Testis (tissue), 2 donors: ENCODE measurements at regions not wholly inside any gene's neighbourhood (a gene's known extent, or its start where the extent isn't known, plus 50 kb on each side); places are given as distances from the start of the nearest gene placed in this dataset.

Experiments
- DNase-seq: peaks from one replicate; pipeline ENCODE4 v3.0.0-alpha.2; 2019
- H3K27ac ChIP-seq, 2 donors: fragments of 200-600 bp; sonication (generic); one replicate each; pipeline ENCODE4 v1.5.1; 2019
- H3K27me3 ChIP-seq: fragments of 200-600 bp; sonication (generic); one replicate; pipeline ENCODE4 v1.5.1; 2019
- H3K36me3 ChIP-seq: fragments of 200-600 bp; sonication (generic); one replicate; pipeline ENCODE4 v1.5.1; 2017; ENCODE audit warnings: low read depth; ENCODE audit errors: missing control alignments
- H3K4me1 ChIP-seq: fragments of 200-600 bp; sonication (generic); one replicate; pipeline ENCODE4 v1.5.1; 2019
- H3K4me3 ChIP-seq, 2 donors: fragments of 200-600 bp; sonication (generic); one replicate each; pipeline ENCODE4 v1.5.1; 2017 to 2019
- H3K9me3 ChIP-seq: fragments of 200-600 bp; sonication (generic); one replicate; pipeline ENCODE4 v1.5.1; 2017
- POLR2A ChIP-seq: fragments of 450-650 bp; IDR thresholded peaks from one replicate; pipeline ENCODE4 v1.6.1; 2017; ENCODE audit warnings: antibody characterized with exemption, mild to moderate bottlenecking, moderate library complexity
- WGBS, 2 donors: methylation state at CpG; one replicate each; pipeline ENCODE4 v1.1.5; 2018; 5-methylcytosine and 5-hydroxymethylcytosine counted together
- intact Hi-C: fragments of 100-400 bp; cut with DNase I; formaldehyde crosslinking; loops from one replicate; pipeline ENCODE4 v1.15.1; 2023; ENCODE audit warnings: low total_unique reads
- TF ChIP-seq, protein P1 (sequence below), 3 experiments: fragments of 450-650 bp in 2 of 3; fragments of 200-600 bp in 1 of 3; sonication (generic) in 1 of 3; IDR thresholded peaks; one replicate each; pipeline ENCODE4 v1.5.1; 2016 to 2019; ENCODE audit warnings: antibody characterized with exemption in 3 of 3, mild to moderate bottlenecking in 2 of 3, moderate library complexity in 1 of 3

DNA sequence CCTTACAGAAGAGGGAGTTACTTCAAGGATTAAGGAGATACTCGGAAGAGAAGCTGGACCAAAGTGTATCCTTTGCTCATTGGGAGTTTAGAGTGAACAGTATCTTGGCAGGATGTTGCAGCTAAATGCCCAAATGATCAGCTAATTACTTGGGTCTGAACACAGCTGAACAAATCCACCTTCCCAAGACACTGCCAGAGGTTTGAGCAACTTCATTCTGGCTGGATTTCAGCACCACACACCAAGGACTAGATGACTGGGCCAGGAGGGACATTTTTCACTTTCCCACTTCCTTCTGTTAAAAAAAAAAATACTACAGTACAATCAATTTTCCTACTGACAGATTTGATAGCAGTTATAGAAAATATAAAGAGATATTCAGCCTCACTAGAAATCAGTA is 324.6 kb downstream of the MID1IP1 start:
- no peak overlapping the region for H3K27ac ChIP-seq
- 41 to 50% methylated on average over 1 of the region's 1 CpG for WGBS, 2 donors
- DNase-seq = no peak
- H3K4me1 ChIP-seq = no peaks in the 10 kb centered on the region
- intact Hi-C loops = no loop called here
- TF ChIP-seq POLR2A = no peak
- TF ChIP-seq, protein P1, sequence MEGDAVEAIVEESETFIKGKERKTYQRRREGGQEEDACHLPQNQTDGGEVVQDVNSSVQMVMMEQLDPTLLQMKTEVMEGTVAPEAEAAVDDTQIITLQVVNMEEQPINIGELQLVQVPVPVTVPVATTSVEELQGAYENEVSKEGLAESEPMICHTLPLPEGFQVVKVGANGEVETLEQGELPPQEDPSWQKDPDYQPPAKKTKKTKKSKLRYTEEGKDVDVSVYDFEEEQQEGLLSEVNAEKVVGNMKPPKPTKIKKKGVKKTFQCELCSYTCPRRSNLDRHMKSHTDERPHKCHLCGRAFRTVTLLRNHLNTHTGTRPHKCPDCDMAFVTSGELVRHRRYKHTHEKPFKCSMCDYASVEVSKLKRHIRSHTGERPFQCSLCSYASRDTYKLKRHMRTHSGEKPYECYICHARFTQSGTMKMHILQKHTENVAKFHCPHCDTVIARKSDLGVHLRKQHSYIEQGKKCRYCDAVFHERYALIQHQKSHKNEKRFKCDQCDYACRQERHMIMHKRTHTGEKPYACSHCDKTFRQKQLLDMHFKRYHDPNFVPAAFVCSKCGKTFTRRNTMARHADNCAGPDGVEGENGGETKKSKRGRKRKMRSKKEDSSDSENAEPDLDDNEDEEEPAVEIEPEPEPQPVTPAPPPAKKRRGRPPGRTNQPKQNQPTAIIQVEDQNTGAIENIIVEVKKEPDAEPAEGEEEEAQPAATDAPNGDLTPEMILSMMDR (IDR thresholded peaks at IDR 0.05) = no peak
- H3K4me3 ChIP-seq = no peak overlapping the region
- no peaks in the 10 kb centered on the region for H3K9me3 ChIP-seq
- no peaks in the 10 kb centered on the region for H3K27me3 ChIP-seq
- no peaks in the 10 kb centered on the region for H3K36me3 ChIP-seq

DNA sequence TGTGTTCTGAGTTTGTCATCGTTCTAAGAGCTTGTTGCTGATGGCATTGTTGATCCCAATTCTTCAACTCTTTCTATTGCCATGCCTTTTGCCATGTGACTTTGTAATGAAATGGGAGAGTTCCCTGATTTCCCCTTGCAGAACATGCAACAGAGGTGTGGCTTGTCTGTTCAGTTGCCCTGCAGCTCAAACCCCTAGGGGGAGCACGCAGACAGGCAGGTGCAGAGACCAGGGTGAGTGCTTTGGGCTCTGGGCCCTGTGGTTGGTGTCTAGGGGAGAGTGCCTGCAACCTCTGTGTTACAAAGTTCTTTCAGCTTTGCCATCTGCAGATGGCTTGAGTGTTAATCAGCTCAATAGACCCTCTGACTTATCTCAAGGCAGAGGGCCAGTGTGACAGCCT is 332.7 kb downstream of the MID1IP1 start:
- H3K4me1 ChIP-seq = no peaks in the 10 kb centered on the region
- no peaks in the 10 kb centered on the region for H3K36me3 ChIP-seq
- intact Hi-C loops = no loop called here
- H3K4me3 ChIP-seq = no peak overlapping the region
- H3K9me3 ChIP-seq = no peaks in the 10 kb centered on the region
- WGBS, 2 donors = 83 to 90% methylated on average over 1 to 2 of the region's 2 CpGs
- no peak for TF ChIP-seq POLR2A
- TF ChIP-seq, protein P1 (IDR thresholded peaks at IDR 0.05) = no peak
- H3K27me3 ChIP-seq = no peaks in the 10 kb centered on the region
- H3K27ac ChIP-seq = no peak overlapping the region
- no peak for DNase-seq

GRCh38 chrX:39137363-39137954 is 336.2 kb downstream of the MID1IP1 start:
- no peak overlapping the region for H3K27ac ChIP-seq
- no peaks in the 10 kb centered on the region for H3K9me3 ChIP-seq
- no peaks in the 10 kb centered on the region for H3K4me1 ChIP-seq
- no peaks in the 10 kb centered on the region for H3K27me3 ChIP-seq
- no peaks in the 10 kb centered on the region for H3K36me3 ChIP-seq
- H3K4me3 ChIP-seq = no peak overlapping the region
- TF ChIP-seq, protein P1 (IDR thresholded peaks at IDR 0.05) = no peak
- TF ChIP-seq POLR2A = no peak
- 79 to 82% methylated on average over 3 of the region's 3 CpGs for WGBS, 2 donors
- no peak for DNase-seq
- intact Hi-C loops = no loop called here

DNA sequence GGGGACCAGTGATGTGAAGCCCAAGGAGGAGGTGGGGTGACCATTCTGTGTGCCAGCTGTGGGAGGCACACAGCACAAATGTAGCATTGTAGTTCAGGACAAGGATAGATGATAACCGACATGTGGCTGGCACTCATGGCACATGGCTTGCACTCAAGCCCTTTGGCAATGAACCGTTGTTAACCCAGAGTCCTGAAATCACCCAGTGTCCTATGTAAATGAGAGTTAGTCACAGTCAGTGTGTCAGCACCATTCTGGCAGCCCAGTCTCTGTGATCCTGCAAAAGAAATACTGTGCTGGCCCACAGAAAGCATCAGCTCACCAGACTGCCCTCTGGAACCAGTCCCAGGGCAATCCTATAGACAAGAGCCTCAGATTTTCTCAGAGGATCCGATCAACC is 339.3 kb downstream of the MID1IP1 start:
- no peaks in the 10 kb centered on the region for H3K4me1 ChIP-seq
- no peak for DNase-seq
- no peaks in the 10 kb centered on the region for H3K36me3 ChIP-seq
- no peaks in the 10 kb centered on the region for H3K9me3 ChIP-seq
- 84% methylated on average over 3 of the region's 3 CpGs; no CpG with 5 or more reads in 1 of the 2 donors for WGBS, 2 donors
- H3K4me3 ChIP-seq = no peak overlapping the region
- intact Hi-C loops = no loop called here
- TF ChIP-seq, protein P1 (IDR thresholded peaks at IDR 0.05) = no peak
- no peak for TF ChIP-seq POLR2A
- no peaks in the 10 kb centered on the region for H3K27me3 ChIP-seq
- H3K27ac ChIP-seq = no peak overlapping the region

GRCh38 chrX:39144323-39144722 is 343.1 kb downstream of the MID1IP1 start:
- H3K9me3 ChIP-seq = no peaks in the 10 kb centered on the region
- no peaks in the 10 kb centered on the region for H3K36me3 ChIP-seq
- H3K27ac ChIP-seq = no peak overlapping the region
- no peaks in the 10 kb centered on the region for H3K4me1 ChIP-seq
- WGBS, 2 donors = 74 to 91% methylated on average over 3 of the region's 3 CpGs
- no peak for DNase-seq
- no peak for TF ChIP-seq POLR2A
- TF ChIP-seq, protein P1 (IDR thresholded peaks at IDR 0.05) = no peak
- intact Hi-C loops = no loop called here
- H3K27me3 ChIP-seq = no peaks in the 10 kb centered on the region
- H3K4me3 ChIP-seq = no peak overlapping the region
